Activated B cell treated with CpG ODN at 0.5 μM for 24 hours (primary cell): ENCODE measurements at regions not wholly inside any gene's neighbourhood (a gene's known extent, or its start where the extent isn't known, plus 50 kb on each side); places are given as distances from the start of the nearest gene placed in this dataset.

Experiments used
- ATAC-seq: fragments of 200-7000 bp; cut with Tn5 transposase; one replicate; pipeline ENCODE4 v1.10.0; 2021; ENCODE audit warnings: low read depth, mild to moderate bottlenecking, moderate library complexity
- CTCF ChIA-PET: fragments of 350-600 bp; sonication (Branson Sonifier 250); formaldehyde crosslinking; loops from one replicate; lab custom pipeline; 2021; ENCODE audit warnings: antibody characterized with exemption; lab: Charles Lee
- POLR2A ChIA-PET: fragments of 350-600 bp; sonication (Branson Sonifier 250); formaldehyde crosslinking; loops from one replicate; lab custom pipeline; 2021; ENCODE audit warnings: antibody characterized with exemption; lab: Charles Lee
- DNase-seq: peaks from one replicate; pipeline ENCODE4 v3.0.0; 2022
- H3K27ac Mint-ChIP-seq: one replicate; pipeline ENCODE4 v1.8.0; 2020; ENCODE audit warnings: mixed read lengths
- H3K27me3 Mint-ChIP-seq: one replicate; pipeline ENCODE4 v1.8.0; 2021; ENCODE audit warnings: mixed read lengths
- H3K36me3 Mint-ChIP-seq: one replicate; pipeline ENCODE4 v1.8.0; 2021; ENCODE audit warnings: low read depth, mixed read lengths
- H3K4me1 Mint-ChIP-seq: one replicate; pipeline ENCODE4 v1.8.0; 2021; ENCODE audit warnings: mixed read lengths
- H3K4me3 Mint-ChIP-seq: one replicate; pipeline ENCODE4 v1.8.0; 2020; ENCODE audit warnings: mild to moderate bottlenecking, mixed read lengths
- H3K9me3 Mint-ChIP-seq: one replicate; pipeline ENCODE4 v1.8.0; 2020; ENCODE audit warnings: mixed read lengths
- CTCF ChIP-seq: fragments of 200-600 bp; IDR thresholded peaks from one replicate; pipeline ENCODE4 v1.8.0; 2022; ENCODE audit warnings: antibody characterized with exemption, mild to moderate bottlenecking
- intact Hi-C: fragments of 100-400 bp; cut with micrococcal nuclease; formaldehyde crosslinking; loops from one replicate; pipeline ENCODE4 v1.15.1; 2024

- Mint-ChIP-seq H3K36me3 (no peaks in the 10 kb centered on the region), H3K4me1 (no peaks in the 10 kb centered on the region), H3K27ac (no peak overlapping the region), H3K9me3 (peaks cover 3% of the 10 kb centered on the region), H3K4me3 (no peak overlapping the region), H3K27me3 (no peaks in the 10 kb centered on the region)
- ChIA-PET CTCF (no interaction called here), POLR2A (no interaction called here)
- DNase-seq: no peak
- ATAC-seq: no peak
- intact Hi-C loops: no loop called here
- TF ChIP-seq CTCF: no peak
Observed at GRCh38 chr2:66202586-66202985, 232.3 kb upstream of the MEIS1 start.

- Mint-ChIP-seq H3K4me3 (no peak overlapping the region), H3K27ac (no peak overlapping the region), H3K9me3 (peaks cover 3% of the 10 kb centered on the region), H3K36me3 (no peaks in the 10 kb centered on the region), H3K4me1 (no peaks in the 10 kb centered on the region), H3K27me3 (no peaks in the 10 kb centered on the region)
- DNase-seq (no peak), ATAC-seq (no peak)
- POLR2A ChIA-PET: no interaction called here
- intact Hi-C loops: no loop called here
- no peak for TF ChIP-seq CTCF
- CTCF ChIA-PET: no interaction called here
Observed at GRCh38 chr2:66201242-66201641, 233.7 kb upstream of the MEIS1 start.

GRCh38 chr2:66198873-66199272, 236.1 kb upstream of the MEIS1 start:
- CTCF ChIA-PET: no interaction called here

GRCh38 chr2:66192888-66193287, 242.0 kb upstream of the MEIS1 start:
- intact Hi-C loops: no loop called here
- Mint-ChIP-seq H3K9me3 (peaks cover under 1% of the 10 kb centered on the region), H3K27me3 (no peaks in the 10 kb centered on the region), H3K27ac (no peak overlapping the region), H3K4me1 (no peaks in the 10 kb centered on the region), H3K4me3 (no peak overlapping the region), H3K36me3 (no peaks in the 10 kb centered on the region)
- TF ChIP-seq CTCF: no peak
- no peak for ATAC-seq
- POLR2A ChIA-PET: no interaction called here
- CTCF ChIA-PET: no interaction called here
- DNase-seq: no peak

More at GRCh38 chr2:66198873-66199272, 236.1 kb upstream of the MEIS1 start:
- ATAC-seq: no peak
- no peak overlapping the region for H3K4me3 Mint-ChIP-seq
- H3K4me1 Mint-ChIP-seq: no peaks in the 10 kb centered on the region
- no peaks in the 10 kb centered on the region for H3K27me3 Mint-ChIP-seq
- no peaks in the 10 kb centered on the region for H3K36me3 Mint-ChIP-seq
- H3K27ac Mint-ChIP-seq: no peak overlapping the region
- peaks cover 3% of the 10 kb centered on the region for H3K9me3 Mint-ChIP-seq
- intact Hi-C loops: no loop called here
- no peak for DNase-seq
- no peak for TF ChIP-seq CTCF
- POLR2A ChIA-PET: no interaction called here

GRCh38 chr2:66191311-66191710, 243.6 kb upstream of the MEIS1 start:
- Mint-ChIP-seq H3K27ac (no peak overlapping the region), H3K36me3 (no peaks in the 10 kb centered on the region), H3K27me3 (no peaks in the 10 kb centered on the region), H3K9me3 (peaks cover 2% of the 10 kb centered on the region), H3K4me3 (no peak overlapping the region), H3K4me1 (no peaks in the 10 kb centered on the region)
- no peak for TF ChIP-seq CTCF
- POLR2A ChIA-PET: no interaction called here
- CTCF ChIA-PET: no interaction called here
- no peak for DNase-seq
- ATAC-seq: no peak
- intact Hi-C loops: no loop called here
